AG09309 (cell line): ENCODE measurements at regions not wholly inside any gene's neighbourhood (a gene's known extent, or its start where the extent isn't known, plus 50 kb on each side); places are given as distances from the start of the nearest gene placed in this dataset.

Source experiments
- DNase-seq: peaks from one replicate; pipeline ENCODE4 v3.0.0-alpha.2; 2010; ENCODE audit warnings: low read depth
- H3K4me3 ChIP-seq: 2 replicates; pipeline ENCODE4 v1.5.1; 2011; ENCODE audit warnings: mild to moderate bottlenecking, low read depth, low read length, moderate library complexity; ENCODE audit not compliant: control insufficient read depth
- TF ChIP-seq, protein P1 (sequence below): IDR thresholded peaks from 2 replicates; pipeline ENCODE4 v1.5.1; 2011; ENCODE audit warnings: mild to moderate bottlenecking, low read depth, low read length, inconsistent platforms; ENCODE audit not compliant: insufficient read depth, control insufficient read depth; ENCODE audit errors: missing control alignments

DNA sequence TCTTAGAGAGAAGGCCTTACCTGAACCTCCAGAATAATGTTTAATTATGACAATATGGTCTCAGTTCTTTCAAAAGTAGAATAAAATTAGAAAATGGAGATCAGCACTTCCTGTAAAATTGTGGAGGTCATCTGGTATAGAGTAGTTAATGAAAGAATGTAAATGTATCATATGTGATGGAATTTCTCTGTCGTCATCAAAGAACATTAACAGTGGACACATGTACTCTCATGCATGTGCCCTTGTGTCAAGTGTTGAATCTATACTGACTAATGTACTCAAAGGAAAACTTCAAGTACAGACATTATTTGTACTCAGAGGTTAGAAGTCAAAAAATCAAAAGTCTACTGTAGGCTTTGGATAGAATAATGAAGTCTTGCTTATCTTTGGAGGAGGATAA is 129.2 kb upstream of the MYOCD start:
- DNase-seq, result no peak
- TF ChIP-seq, protein P1, sequence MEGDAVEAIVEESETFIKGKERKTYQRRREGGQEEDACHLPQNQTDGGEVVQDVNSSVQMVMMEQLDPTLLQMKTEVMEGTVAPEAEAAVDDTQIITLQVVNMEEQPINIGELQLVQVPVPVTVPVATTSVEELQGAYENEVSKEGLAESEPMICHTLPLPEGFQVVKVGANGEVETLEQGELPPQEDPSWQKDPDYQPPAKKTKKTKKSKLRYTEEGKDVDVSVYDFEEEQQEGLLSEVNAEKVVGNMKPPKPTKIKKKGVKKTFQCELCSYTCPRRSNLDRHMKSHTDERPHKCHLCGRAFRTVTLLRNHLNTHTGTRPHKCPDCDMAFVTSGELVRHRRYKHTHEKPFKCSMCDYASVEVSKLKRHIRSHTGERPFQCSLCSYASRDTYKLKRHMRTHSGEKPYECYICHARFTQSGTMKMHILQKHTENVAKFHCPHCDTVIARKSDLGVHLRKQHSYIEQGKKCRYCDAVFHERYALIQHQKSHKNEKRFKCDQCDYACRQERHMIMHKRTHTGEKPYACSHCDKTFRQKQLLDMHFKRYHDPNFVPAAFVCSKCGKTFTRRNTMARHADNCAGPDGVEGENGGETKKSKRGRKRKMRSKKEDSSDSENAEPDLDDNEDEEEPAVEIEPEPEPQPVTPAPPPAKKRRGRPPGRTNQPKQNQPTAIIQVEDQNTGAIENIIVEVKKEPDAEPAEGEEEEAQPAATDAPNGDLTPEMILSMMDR, result no peak
- no peak overlapping the region for H3K4me3 ChIP-seq

DNA sequence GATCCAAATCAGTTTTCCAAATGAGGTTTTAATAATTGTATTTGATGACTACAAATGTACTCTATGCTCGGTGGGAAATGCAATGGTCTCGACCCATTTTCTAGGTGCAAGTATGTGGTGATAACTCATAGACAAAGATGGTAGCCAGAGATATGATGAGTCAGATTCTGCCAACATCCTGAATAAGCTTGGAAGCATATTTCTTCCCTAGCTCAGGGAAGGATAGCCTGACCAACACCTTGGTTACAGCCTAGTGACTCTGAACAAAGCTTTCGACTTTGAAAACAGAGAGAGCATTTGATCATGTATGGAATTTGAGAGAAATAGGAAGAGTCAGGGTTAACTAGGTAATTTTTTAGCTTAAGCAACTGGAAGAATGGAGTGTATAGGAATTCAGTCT is 128.3 kb upstream of the MYOCD start:
- DNase-seq, result no peak
- TF ChIP-seq, protein P1, result no peak
- no peak overlapping the region for H3K4me3 ChIP-seq

DNA sequence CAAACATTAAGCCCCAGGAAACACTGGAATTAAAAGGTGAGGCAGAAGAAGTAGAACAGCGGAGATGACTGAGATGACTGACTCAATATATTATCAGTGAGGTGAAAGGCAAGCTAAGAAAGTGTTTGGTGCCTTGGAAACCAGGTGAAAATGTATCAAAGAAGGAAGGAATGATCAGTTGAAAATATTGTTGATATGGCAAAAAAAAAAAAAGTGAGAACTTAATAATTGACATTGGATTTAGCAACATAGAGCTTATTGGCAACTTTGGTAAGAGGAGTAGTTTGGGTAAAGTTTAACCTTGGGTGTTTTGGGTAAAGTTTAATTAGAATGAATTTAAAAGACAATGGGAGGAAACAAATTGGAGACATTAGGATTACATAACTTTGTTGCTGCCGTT is 127.7 kb upstream of the MYOCD start:
- no peak overlapping the region for H3K4me3 ChIP-seq
- DNase-seq, result no peak
- TF ChIP-seq, protein P1, result no peak

DNA sequence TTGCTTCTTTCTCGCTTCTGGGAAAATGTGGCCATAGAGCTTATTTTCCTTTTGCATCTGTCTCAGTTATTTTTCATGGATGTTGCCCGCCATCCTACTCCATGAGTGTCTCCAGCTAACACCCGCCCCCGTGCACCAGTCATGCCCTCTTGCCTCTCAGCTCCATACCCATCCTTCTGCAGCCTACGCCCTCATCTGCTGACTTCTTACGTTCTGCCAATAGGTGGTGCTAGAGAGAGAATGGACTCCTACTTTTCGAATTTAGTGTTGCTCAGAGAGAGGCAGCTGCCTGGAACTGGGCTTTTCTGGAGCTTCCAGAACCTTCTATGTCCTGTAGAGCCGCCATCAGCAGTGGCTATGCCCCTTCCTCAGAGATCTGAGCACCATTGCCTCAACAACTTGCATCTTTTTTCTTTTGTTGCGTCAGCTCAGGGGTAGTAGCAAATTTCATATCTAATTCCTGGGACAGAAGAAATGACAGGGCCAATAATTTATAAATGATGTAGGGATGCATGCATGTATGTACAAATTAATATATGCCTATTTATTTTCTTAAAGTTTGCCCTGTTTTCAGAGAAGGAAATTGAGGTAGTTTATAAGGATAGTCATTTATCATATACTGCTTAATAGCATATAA is 119.7 kb upstream of the MYOCD start:
- DNase-seq, result no peak
- no peak overlapping the region for H3K4me3 ChIP-seq
- TF ChIP-seq, protein P1, result peak; percentile 90

DNA sequence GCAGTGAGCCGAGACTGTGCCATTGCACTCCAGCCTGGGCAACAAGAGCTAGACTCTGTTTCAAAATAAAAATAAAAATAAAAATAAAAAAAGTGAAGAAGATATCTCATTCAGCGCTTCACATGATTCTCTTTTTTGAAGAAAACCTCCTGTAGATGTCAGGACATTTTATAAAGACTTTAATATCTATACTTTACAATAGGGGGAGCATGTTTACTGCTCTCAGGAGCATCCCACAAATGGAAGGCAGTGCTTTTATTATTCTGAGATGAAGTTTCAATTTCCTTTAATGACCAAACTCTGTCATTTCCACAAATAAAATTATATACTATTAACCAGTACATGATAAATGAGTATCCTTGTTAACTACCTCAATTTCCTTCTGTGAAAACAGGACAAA is 118.7 kb upstream of the MYOCD start:
- TF ChIP-seq, protein P1, result no peak

DNA sequence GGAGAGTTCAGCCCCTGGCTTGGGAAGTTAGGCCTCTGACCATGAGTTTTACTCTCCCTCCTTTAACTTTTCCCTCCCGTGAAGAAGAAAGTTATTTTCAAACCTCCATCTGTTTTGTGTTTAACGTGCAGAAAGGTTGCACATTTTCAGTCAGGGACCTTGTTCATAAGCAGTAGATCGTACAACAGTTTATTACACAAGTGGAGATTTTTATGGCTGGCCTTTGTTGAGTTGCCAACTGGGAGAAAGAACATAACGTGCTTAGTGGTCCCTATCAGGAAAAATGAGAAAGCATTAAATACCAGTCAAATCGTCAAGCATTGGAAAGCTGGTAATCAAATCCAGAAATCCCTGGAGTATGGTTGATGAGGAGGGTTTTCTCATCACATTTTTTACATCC is 117.9 kb upstream of the MYOCD start:
- no peak for DNase-seq
- TF ChIP-seq, protein P1, result no peak
- no peak overlapping the region for H3K4me3 ChIP-seq

More for the DNA sequence above, 118.7 kb upstream of the MYOCD start:
- no peak overlapping the region for H3K4me3 ChIP-seq
- DNase-seq, result no peak
